HCT116 (cell line): ENCODE measurements at regions not wholly inside any gene's neighbourhood (a gene's known extent, or its start where the extent isn't known, plus 50 kb on each side); places are given as distances from the start of the nearest gene placed in this dataset.

Experiments used
- EGR1 ChIP-seq: IDR thresholded peaks from 2 replicates; pipeline ENCODE4 v1.6.1; 2012; ENCODE audit warnings: low read depth
- EZH2 ChIP-seq: fragments of 200-600 bp; sonication (generic); IDR thresholded peaks from 2 replicates; pipeline ENCODE4 v1.6.1; 2017; ENCODE audit warnings: antibody characterized with exemption, mixed run types
- JUND ChIP-seq: IDR thresholded peaks from 2 replicates; pipeline ENCODE4 v1.6.1; 2012
- POLR2A ChIP-seq: IDR thresholded peaks from 2 replicates; pipeline ENCODE4 v1.7.0; 2011; ENCODE audit warnings: borderline replicate concordance; ENCODE audit not compliant: insufficient read depth, insufficient read length; ENCODE audit errors: extremely low read depth
- POLR2AphosphoS5 ChIP-seq: IDR thresholded peaks from 2 replicates; pipeline ENCODE4 v1.6.1; 2011; ENCODE audit warnings: mild to moderate bottlenecking, low read depth, low read length, moderate library complexity
- SP1 ChIP-seq: IDR thresholded peaks from 2 replicates; pipeline ENCODE4 v1.6.1; 2012; ENCODE audit warnings: low read depth
- ZFX ChIP-seq: fragments of 450-650 bp; IDR thresholded peaks from 2 replicates; pipeline ENCODE4 v1.6.1; 2017
- TF ChIP-seq, protein P1 (sequence below), 3 experiments: fragments of 200-600 bp in 1 of 3; sonication (generic) in 1 of 3; IDR thresholded peaks in 2 of 3; conservative IDR thresholded peaks in 1 of 3; 2 replicates each; pipeline ENCODE4 v1.5.1; 2012 to 2017; ENCODE audit warnings: low read depth in 2 of 3, low read length in 2 of 3, antibody characterized with exemption in 1 of 3, borderline replicate concordance in 1 of 3, control low read depth in 1 of 3, mild to moderate bottlenecking in 1 of 3, mixed read lengths in 1 of 3, mixed run types in 1 of 3, moderate library complexity in 1 of 3; ENCODE audit not compliant: insufficient read depth in 1 of 3
- TF ChIP-seq, protein P2 (sequence below): IDR thresholded peaks from 2 replicates; pipeline ENCODE4 v1.6.1; 2012; ENCODE audit warnings: low read depth
- TF ChIP-seq, protein P3 (sequence below): IDR thresholded peaks from 2 replicates; pipeline ENCODE4 v1.6.1; 2012
- TF ChIP-seq, protein P4 (sequence below): IDR thresholded peaks from 2 replicates; pipeline ENCODE4 v1.6.1; 2012
- TF ChIP-seq, protein P5 (sequence below): IDR thresholded peaks from 2 replicates; pipeline ENCODE4 v1.6.1; 2011; ENCODE audit warnings: mild to moderate bottlenecking, low read length, moderate library complexity; ENCODE audit not compliant: insufficient replicate concordance; ENCODE audit errors: extremely low read depth

DNA sequence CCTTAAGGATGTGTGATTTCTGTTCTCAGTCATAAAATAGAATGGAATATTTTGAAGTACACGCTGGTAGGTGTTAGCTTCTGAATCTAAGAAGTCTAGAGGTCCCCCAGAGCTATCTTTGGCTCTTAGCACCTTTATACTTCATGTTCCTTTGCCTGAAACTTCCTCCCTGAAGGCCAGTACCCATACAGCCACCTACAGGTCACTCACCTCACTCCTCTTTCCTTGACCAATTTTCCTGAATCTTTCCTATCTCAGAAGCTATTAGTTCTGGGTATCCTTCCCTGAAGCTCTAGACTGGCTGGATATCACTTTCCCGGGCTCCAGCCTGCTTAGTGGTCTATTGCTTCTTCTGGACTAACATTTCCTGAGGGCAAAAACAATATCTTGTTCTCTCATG, 93.4 kb upstream of the EDNRB start:
- TF ChIP-seq EGR1 (no peak), POLR2A (no peak), ZFX (no peak), EZH2 (no peak), JUND (no peak), POLR2AphosphoS5 (no peak), SP1 (no peak)
- TF ChIP-seq, protein P1, sequence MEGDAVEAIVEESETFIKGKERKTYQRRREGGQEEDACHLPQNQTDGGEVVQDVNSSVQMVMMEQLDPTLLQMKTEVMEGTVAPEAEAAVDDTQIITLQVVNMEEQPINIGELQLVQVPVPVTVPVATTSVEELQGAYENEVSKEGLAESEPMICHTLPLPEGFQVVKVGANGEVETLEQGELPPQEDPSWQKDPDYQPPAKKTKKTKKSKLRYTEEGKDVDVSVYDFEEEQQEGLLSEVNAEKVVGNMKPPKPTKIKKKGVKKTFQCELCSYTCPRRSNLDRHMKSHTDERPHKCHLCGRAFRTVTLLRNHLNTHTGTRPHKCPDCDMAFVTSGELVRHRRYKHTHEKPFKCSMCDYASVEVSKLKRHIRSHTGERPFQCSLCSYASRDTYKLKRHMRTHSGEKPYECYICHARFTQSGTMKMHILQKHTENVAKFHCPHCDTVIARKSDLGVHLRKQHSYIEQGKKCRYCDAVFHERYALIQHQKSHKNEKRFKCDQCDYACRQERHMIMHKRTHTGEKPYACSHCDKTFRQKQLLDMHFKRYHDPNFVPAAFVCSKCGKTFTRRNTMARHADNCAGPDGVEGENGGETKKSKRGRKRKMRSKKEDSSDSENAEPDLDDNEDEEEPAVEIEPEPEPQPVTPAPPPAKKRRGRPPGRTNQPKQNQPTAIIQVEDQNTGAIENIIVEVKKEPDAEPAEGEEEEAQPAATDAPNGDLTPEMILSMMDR (IDR thresholded peaks at IDR 0.05 in 2 of 3, conservative IDR thresholded peaks at IDR 0.05 in 1 of 3; ENCODE audit: borderline replicate concordance in 1 of 3, insufficient read depth in 1 of 3, low read depth in 2 of 3, low read length in 2 of 3), result no peak
- TF ChIP-seq, protein P2, sequence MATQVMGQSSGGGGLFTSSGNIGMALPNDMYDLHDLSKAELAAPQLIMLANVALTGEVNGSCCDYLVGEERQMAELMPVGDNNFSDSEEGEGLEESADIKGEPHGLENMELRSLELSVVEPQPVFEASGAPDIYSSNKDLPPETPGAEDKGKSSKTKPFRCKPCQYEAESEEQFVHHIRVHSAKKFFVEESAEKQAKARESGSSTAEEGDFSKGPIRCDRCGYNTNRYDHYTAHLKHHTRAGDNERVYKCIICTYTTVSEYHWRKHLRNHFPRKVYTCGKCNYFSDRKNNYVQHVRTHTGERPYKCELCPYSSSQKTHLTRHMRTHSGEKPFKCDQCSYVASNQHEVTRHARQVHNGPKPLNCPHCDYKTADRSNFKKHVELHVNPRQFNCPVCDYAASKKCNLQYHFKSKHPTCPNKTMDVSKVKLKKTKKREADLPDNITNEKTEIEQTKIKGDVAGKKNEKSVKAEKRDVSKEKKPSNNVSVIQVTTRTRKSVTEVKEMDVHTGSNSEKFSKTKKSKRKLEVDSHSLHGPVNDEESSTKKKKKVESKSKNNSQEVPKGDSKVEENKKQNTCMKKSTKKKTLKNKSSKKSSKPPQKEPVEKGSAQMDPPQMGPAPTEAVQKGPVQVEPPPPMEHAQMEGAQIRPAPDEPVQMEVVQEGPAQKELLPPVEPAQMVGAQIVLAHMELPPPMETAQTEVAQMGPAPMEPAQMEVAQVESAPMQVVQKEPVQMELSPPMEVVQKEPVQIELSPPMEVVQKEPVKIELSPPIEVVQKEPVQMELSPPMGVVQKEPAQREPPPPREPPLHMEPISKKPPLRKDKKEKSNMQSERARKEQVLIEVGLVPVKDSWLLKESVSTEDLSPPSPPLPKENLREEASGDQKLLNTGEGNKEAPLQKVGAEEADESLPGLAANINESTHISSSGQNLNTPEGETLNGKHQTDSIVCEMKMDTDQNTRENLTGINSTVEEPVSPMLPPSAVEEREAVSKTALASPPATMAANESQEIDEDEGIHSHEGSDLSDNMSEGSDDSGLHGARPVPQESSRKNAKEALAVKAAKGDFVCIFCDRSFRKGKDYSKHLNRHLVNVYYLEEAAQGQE, result no peak
- TF ChIP-seq, protein P3, sequence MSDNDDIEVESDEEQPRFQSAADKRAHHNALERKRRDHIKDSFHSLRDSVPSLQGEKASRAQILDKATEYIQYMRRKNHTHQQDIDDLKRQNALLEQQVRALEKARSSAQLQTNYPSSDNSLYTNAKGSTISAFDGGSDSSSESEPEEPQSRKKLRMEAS, result no peak
- TF ChIP-seq, protein P4, sequence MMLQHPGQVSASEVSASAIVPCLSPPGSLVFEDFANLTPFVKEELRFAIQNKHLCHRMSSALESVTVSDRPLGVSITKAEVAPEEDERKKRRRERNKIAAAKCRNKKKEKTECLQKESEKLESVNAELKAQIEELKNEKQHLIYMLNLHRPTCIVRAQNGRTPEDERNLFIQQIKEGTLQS, result no peak
- TF ChIP-seq, protein P5, sequence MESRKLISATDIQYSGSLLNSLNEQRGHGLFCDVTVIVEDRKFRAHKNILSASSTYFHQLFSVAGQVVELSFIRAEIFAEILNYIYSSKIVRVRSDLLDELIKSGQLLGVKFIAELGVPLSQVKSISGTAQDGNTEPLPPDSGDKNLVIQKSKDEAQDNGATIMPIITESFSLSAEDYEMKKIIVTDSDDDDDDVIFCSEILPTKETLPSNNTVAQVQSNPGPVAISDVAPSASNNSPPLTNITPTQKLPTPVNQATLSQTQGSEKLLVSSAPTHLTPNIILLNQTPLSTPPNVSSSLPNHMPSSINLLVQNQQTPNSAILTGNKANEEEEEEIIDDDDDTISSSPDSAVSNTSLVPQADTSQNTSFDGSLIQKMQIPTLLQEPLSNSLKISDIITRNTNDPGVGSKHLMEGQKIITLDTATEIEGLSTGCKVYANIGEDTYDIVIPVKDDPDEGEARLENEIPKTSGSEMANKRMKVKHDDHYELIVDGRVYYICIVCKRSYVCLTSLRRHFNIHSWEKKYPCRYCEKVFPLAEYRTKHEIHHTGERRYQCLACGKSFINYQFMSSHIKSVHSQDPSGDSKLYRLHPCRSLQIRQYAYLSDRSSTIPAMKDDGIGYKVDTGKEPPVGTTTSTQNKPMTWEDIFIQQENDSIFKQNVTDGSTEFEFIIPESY, result no peak
